ENCODE measurements at regions not wholly inside any gene's neighbourhood (a gene's known extent, or its start where the extent isn't known, plus 50 kb on each side); places are given as distances from the start of the nearest gene placed in this dataset.

- TF ChIP-seq EZH2phosphoT487 (IDR thresholded peaks at IDR 0.05; ENCODE audit: low read length) = no peak
- TF ChIP-seq CTCF (IDR thresholded peaks at IDR 0.05; ENCODE audit: low read length) = no peak
Observed at GRCh38 chr4:115548123-115548522, 434.7 kb upstream of the NDST4 start.

Measured in MM.1S (cell line).